Neural cell (in vitro differentiated cells): ENCODE measurements at regions not wholly inside any gene's neighbourhood (a gene's known extent, or its start where the extent isn't known, plus 50 kb on each side); places are given as distances from the start of the nearest gene placed in this dataset.

Source experiments
- H2AFZ ChIP-seq: fragments of 200-600, 300-800 bp; sonication (generic), shearing (Covaris generic); 2 replicates; pipeline ENCODE4 v1.6.0; 2014; ENCODE audit warnings: low read depth, mild to moderate bottlenecking, antibody characterized with exemption, low read length, moderate library complexity
- H3F3A ChIP-seq: fragments of 200-600 bp; shearing (Covaris generic); 2 replicates; pipeline ENCODE4 v1.6.1; 2016; ENCODE audit warnings: mild to moderate bottlenecking, moderate library complexity, mixed read lengths, antibody characterized with exemption, low read length; ENCODE audit not compliant: insufficient read depth, poor library complexity, severe bottlenecking
- H3K27ac ChIP-seq: fragments of 200-600, 300-800 bp; sonication (generic), shearing (Covaris generic); 2 replicates; pipeline ENCODE4 v1.5.1; 2014; ENCODE audit warnings: mild to moderate bottlenecking, low read length, moderate library complexity
- H3K27me3 ChIP-seq: fragments of 300-800, 200-600 bp; sonication (generic), shearing (Covaris generic); 2 replicates; pipeline ENCODE4 v1.6.0; 2014; ENCODE audit warnings: mild to moderate bottlenecking, low read depth, low read length, moderate library complexity; ENCODE audit not compliant: insufficient read depth
- H3K36me3 ChIP-seq: fragments of 300-800, 200-600 bp; sonication (generic), shearing (Covaris generic); 2 replicates; pipeline ENCODE4 v1.5.1; 2014; ENCODE audit warnings: mild to moderate bottlenecking, antibody characterized with exemption, low read length, moderate library complexity; ENCODE audit not compliant: insufficient read depth
- H3K4me2 ChIP-seq: fragments of 300-800, 200-600 bp; sonication (generic), shearing (Covaris generic); 2 replicates; pipeline ENCODE4 v1.6.0; 2014; ENCODE audit warnings: mild to moderate bottlenecking, low read length
- H3K4me3 ChIP-seq: fragments of 300-800, 200-600 bp; sonication (generic), shearing (Covaris generic); 2 replicates; pipeline ENCODE4 v1.5.1; 2014; ENCODE audit warnings: mild to moderate bottlenecking, low read length, moderate library complexity
- H3K79me2 ChIP-seq: fragments of 200-600 bp; shearing (Covaris generic); replicated peaks from 2 replicates; pipeline ENCODE4 v1.6.0; 2014; ENCODE audit warnings: mild to moderate bottlenecking, low read length, moderate library complexity; ENCODE audit not compliant: insufficient read depth
- H3K9ac ChIP-seq: fragments of 300-800, 200-600 bp; sonication (generic), shearing (Covaris generic); 2 replicates; pipeline ENCODE4 v1.6.1; 2016; ENCODE audit warnings: mild to moderate bottlenecking, low read length, mixed read lengths
- H3K9me2 ChIP-seq: fragments of 200-600 bp; shearing (Covaris generic); 2 replicates; pipeline ENCODE4 v1.6.1; 2016; ENCODE audit warnings: mild to moderate bottlenecking, low read length, mixed read lengths; ENCODE audit not compliant: insufficient read depth
- H3K9me3 ChIP-seq: fragments of 200-600, 300-800 bp; sonication (generic), shearing (Covaris generic); 2 replicates; pipeline ENCODE4 v1.6.1; 2016; ENCODE audit warnings: mild to moderate bottlenecking, mixed run types, low read length, moderate library complexity, mixed read lengths
- H4K20me1 ChIP-seq: fragments of 200-600 bp; shearing (Covaris generic); 2 replicates; pipeline ENCODE4 v1.6.1; 2016; ENCODE audit warnings: mild to moderate bottlenecking, mixed run types; ENCODE audit not compliant: insufficient read depth
- EP300 ChIP-seq: fragments of 450-650 bp; conservative IDR thresholded peaks from 2 replicates; pipeline ENCODE4 v1.6.1; 2014; ENCODE audit warnings: antibody characterized with exemption, mild to moderate bottlenecking, moderate library complexity; ENCODE audit not compliant: poor library complexity, severe bottlenecking
- EZH2 ChIP-seq: fragments of 200-600, 300-800 bp; shearing (Covaris generic), sonication (generic); IDR thresholded peaks from 2 replicates; pipeline ENCODE4 v1.6.1; 2014; ENCODE audit warnings: antibody characterized with exemption, low read length, borderline replicate concordance, mild to moderate bottlenecking; ENCODE audit not compliant: insufficient read depth, poor library complexity, severe bottlenecking
- MXI1 ChIP-seq: fragments of 450-650 bp; conservative IDR thresholded peaks from 2 replicates; pipeline ENCODE4 v1.6.1; 2014; ENCODE audit warnings: antibody characterized with exemption, mild to moderate bottlenecking; ENCODE audit not compliant: poor library complexity, severe bottlenecking
- POLR2AphosphoS5 ChIP-seq: IDR thresholded peaks from 2 replicates; pipeline ENCODE4 v1.6.1; 2012
- RAD21 ChIP-seq: fragments of 450-650 bp; conservative IDR thresholded peaks from 2 replicates; pipeline ENCODE4 v1.6.1; 2014; ENCODE audit warnings: antibody characterized with exemption, mild to moderate bottlenecking, moderate library complexity
- SMC3 ChIP-seq: fragments of 450-650 bp; conservative IDR thresholded peaks from 2 replicates; pipeline ENCODE4 v1.6.1; 2014; ENCODE audit warnings: antibody characterized with exemption, mild to moderate bottlenecking, moderate library complexity; ENCODE audit not compliant: poor library complexity
- TAF1 ChIP-seq: IDR thresholded peaks from 2 replicates; pipeline ENCODE4 v1.6.1; 2012; ENCODE audit warnings: low read depth
- TF ChIP-seq, protein P1 (sequence below): fragments of 450-650 bp; IDR thresholded peaks from 2 replicates; pipeline ENCODE4 v1.5.1; 2014; ENCODE audit warnings: antibody characterized with exemption, mild to moderate bottlenecking, moderate library complexity; ENCODE audit not compliant: poor library complexity, severe bottlenecking
- TF ChIP-seq, protein P2 (sequence below): IDR thresholded peaks from 2 replicates; pipeline ENCODE4 v1.6.1; 2012; ENCODE audit warnings: borderline replicate concordance

DNA sequence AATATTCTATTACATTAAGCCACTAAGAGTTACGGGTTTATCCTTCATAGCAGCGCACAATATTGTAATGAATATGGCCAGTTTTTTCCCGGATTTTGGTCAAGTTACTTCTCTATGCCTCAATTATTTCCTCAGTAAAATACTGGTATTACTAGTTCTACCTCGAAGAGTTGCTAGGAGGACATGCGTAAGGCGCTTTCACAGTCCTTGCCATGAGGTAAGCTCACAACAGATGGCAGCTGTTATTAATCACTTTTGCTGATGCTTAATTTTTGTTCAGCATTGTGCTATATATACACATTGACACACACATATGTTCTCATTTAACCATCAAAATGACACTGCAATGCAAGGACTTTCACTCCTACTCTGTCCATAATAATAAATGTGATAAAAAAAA lies 101.5 kb downstream of the SCG2 start:
- H3F3A ChIP-seq: no peaks in the 10 kb centered on the region
- no peaks in the 10 kb centered on the region for H4K20me1 ChIP-seq
- no peak overlapping the region for H3K4me3 ChIP-seq
- H3K9ac ChIP-seq: no peak overlapping the region
- H3K27me3 ChIP-seq: no peaks in the 10 kb centered on the region
- no peak overlapping the region for H3K27ac ChIP-seq
- TF ChIP-seq EZH2: no peak
- no peak for TF ChIP-seq MXI1
- TF ChIP-seq, protein P1, sequence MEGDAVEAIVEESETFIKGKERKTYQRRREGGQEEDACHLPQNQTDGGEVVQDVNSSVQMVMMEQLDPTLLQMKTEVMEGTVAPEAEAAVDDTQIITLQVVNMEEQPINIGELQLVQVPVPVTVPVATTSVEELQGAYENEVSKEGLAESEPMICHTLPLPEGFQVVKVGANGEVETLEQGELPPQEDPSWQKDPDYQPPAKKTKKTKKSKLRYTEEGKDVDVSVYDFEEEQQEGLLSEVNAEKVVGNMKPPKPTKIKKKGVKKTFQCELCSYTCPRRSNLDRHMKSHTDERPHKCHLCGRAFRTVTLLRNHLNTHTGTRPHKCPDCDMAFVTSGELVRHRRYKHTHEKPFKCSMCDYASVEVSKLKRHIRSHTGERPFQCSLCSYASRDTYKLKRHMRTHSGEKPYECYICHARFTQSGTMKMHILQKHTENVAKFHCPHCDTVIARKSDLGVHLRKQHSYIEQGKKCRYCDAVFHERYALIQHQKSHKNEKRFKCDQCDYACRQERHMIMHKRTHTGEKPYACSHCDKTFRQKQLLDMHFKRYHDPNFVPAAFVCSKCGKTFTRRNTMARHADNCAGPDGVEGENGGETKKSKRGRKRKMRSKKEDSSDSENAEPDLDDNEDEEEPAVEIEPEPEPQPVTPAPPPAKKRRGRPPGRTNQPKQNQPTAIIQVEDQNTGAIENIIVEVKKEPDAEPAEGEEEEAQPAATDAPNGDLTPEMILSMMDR: no peak
- no peak for TF ChIP-seq POLR2AphosphoS5
- no peak for TF ChIP-seq EP300
- TF ChIP-seq, protein P2, sequence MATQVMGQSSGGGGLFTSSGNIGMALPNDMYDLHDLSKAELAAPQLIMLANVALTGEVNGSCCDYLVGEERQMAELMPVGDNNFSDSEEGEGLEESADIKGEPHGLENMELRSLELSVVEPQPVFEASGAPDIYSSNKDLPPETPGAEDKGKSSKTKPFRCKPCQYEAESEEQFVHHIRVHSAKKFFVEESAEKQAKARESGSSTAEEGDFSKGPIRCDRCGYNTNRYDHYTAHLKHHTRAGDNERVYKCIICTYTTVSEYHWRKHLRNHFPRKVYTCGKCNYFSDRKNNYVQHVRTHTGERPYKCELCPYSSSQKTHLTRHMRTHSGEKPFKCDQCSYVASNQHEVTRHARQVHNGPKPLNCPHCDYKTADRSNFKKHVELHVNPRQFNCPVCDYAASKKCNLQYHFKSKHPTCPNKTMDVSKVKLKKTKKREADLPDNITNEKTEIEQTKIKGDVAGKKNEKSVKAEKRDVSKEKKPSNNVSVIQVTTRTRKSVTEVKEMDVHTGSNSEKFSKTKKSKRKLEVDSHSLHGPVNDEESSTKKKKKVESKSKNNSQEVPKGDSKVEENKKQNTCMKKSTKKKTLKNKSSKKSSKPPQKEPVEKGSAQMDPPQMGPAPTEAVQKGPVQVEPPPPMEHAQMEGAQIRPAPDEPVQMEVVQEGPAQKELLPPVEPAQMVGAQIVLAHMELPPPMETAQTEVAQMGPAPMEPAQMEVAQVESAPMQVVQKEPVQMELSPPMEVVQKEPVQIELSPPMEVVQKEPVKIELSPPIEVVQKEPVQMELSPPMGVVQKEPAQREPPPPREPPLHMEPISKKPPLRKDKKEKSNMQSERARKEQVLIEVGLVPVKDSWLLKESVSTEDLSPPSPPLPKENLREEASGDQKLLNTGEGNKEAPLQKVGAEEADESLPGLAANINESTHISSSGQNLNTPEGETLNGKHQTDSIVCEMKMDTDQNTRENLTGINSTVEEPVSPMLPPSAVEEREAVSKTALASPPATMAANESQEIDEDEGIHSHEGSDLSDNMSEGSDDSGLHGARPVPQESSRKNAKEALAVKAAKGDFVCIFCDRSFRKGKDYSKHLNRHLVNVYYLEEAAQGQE: no peak
- no peak for TF ChIP-seq SMC3
- TF ChIP-seq RAD21: no peak
- TF ChIP-seq TAF1: no peak
- H2AFZ ChIP-seq: no peak overlapping the region
- H3K79me2 ChIP-seq: no peaks in the 10 kb centered on the region
- H3K9me3 ChIP-seq: no peaks in the 10 kb centered on the region
- no peaks in the 10 kb centered on the region for H3K9me2 ChIP-seq
- H3K4me2 ChIP-seq: no peak overlapping the region
- no peaks in the 10 kb centered on the region for H3K36me3 ChIP-seq

GRCh38 chr2:223501641-223502040 lies 100.5 kb downstream of the SCG2 start:
- no peak for TF ChIP-seq POLR2AphosphoS5
- no peak for TF ChIP-seq MXI1
- no peak for TF ChIP-seq EZH2
- TF ChIP-seq, protein P2: no peak
- TF ChIP-seq TAF1: no peak
- TF ChIP-seq RAD21: no peak
- TF ChIP-seq, protein P1: no peak
- no peak for TF ChIP-seq EP300
- TF ChIP-seq SMC3: no peak
- H3K4me3 ChIP-seq: no peak overlapping the region
- H3K36me3 ChIP-seq: no peaks in the 10 kb centered on the region
- no peaks in the 10 kb centered on the region for H3K79me2 ChIP-seq
- no peaks in the 10 kb centered on the region for H3K9me3 ChIP-seq
- H3K4me2 ChIP-seq: no peak overlapping the region
- H3K9ac ChIP-seq: no peak overlapping the region
- H2AFZ ChIP-seq: no peak overlapping the region
- no peaks in the 10 kb centered on the region for H3F3A ChIP-seq
- no peaks in the 10 kb centered on the region for H3K27me3 ChIP-seq
- H3K9me2 ChIP-seq: no peaks in the 10 kb centered on the region
- H3K27ac ChIP-seq: no peak overlapping the region
- no peaks in the 10 kb centered on the region for H4K20me1 ChIP-seq
